ENCODE measurements at regions not wholly inside any gene's neighbourhood (a gene's known extent, or its start where the extent isn't known, plus 50 kb on each side); places are given as distances from the start of the nearest gene placed in this dataset.

DNA sequence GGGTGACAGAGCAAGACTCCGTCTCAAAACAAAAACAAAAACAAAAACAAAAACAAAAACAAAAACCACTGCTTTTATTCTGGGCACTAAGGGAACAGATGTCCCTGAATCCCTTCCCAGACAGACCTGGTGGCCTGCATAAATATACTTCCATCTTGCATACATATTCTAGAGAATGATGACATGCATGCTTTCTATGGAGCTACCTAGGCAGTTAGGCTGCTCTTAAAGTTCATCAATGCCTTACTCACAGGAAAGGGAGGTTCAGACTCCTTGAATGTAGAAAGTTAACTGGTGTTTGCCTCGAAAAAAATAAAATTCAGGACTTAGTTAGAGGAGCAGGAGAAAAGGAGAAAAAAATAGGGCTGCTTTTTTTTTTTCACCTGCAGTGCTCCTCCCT, 72.6 kb downstream of the C3orf38 start:
- Histone ChIP-seq H3K4me3 (ENCODE audit: low read depth, low read length) (no peak overlapping the region), H3K27me3 (replicated peaks) (no peaks in the 10 kb centered on the region), H3K36me3 (replicated peaks) (no peaks in the 10 kb centered on the region), H3K27ac (no peak overlapping the region)
- in situ Hi-C loops (cut with HindIII; ENCODE audit: low pct_ligation_motif_present, low sequenced_read_pairs), result no loop called here
- no peak for DNase-seq
- TF ChIP-seq, protein P1, sequence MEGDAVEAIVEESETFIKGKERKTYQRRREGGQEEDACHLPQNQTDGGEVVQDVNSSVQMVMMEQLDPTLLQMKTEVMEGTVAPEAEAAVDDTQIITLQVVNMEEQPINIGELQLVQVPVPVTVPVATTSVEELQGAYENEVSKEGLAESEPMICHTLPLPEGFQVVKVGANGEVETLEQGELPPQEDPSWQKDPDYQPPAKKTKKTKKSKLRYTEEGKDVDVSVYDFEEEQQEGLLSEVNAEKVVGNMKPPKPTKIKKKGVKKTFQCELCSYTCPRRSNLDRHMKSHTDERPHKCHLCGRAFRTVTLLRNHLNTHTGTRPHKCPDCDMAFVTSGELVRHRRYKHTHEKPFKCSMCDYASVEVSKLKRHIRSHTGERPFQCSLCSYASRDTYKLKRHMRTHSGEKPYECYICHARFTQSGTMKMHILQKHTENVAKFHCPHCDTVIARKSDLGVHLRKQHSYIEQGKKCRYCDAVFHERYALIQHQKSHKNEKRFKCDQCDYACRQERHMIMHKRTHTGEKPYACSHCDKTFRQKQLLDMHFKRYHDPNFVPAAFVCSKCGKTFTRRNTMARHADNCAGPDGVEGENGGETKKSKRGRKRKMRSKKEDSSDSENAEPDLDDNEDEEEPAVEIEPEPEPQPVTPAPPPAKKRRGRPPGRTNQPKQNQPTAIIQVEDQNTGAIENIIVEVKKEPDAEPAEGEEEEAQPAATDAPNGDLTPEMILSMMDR (IDR thresholded peaks at IDR 0.05; ENCODE audit: low read depth, low read length, missing control alignments), result no peak

DNA sequence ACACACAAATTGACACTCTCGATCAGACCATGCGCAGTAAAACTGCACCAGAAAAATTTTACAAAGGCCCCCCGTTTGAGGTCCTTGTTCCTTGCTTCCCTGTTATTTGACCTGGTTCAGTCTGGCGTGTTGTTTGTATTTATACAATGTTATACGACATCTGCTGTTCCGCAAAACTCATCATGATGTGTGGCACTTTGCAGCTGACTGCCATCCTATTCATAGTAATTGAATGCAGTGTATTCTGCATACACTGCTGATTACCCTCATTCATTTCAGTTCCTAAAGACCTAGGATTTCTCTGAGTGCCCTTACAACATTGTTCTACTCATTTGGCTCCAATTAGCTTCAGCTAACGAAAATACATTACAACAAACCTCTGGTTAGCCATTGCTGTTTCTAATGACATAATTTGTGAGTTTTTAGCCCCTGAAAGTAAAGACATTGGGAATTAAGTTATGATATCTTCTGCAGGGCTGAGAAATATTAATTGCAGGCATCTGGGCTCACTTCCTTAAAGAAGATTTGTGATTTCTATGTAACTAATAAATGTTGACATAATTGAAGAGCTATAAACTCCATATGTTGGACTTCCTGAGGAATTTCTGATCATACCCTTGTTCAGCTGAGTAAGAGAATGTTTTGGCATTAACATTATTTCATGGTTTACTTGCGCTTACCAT, 75.7 kb downstream of the C3orf38 start:
- Histone ChIP-seq H3K27me3 (replicated peaks) (no peaks in the 10 kb centered on the region), H3K27ac (no peak overlapping the region), H3K4me3 (ENCODE audit: low read depth, low read length) (no peak overlapping the region), H3K36me3 (replicated peaks) (no peaks in the 10 kb centered on the region)
- in situ Hi-C loops (cut with HindIII; ENCODE audit: low pct_ligation_motif_present, low sequenced_read_pairs), result no loop called here
- TF ChIP-seq, protein P1 (IDR thresholded peaks at IDR 0.05; ENCODE audit: low read depth, low read length, missing control alignments), result no peak
- DNase-seq, result no peak

DNA sequence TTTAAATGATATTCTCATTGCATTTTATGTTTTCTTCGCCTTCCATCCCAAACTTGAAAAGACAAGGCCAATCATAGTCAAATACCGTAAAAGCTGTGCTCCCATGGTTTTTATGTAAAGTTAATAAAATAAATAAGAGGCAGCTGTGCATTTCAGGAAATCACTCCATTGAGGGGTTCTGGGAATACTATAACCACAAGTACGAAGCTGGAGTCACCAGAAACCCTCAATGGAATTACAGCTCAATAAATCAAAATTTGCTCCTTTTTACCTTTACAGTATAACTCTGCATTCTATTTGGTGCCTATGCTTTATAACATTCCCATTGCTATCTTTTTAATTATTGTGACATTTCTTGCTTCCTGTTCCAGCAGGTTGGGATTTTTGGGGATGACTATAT, 77.2 kb downstream of the C3orf38 start:
- in situ Hi-C loops (cut with HindIII; ENCODE audit: low pct_ligation_motif_present, low sequenced_read_pairs), result no loop called here
- TF ChIP-seq, protein P1 (IDR thresholded peaks at IDR 0.05; ENCODE audit: low read depth, low read length, missing control alignments), result no peak
- no peak for DNase-seq
- H3K27ac ChIP-seq, result no peak overlapping the region
- no peaks in the 10 kb centered on the region for H3K36me3 ChIP-seq (replicated peaks)
- H3K27me3 ChIP-seq (replicated peaks), result no peaks in the 10 kb centered on the region
- H3K4me3 ChIP-seq (ENCODE audit: low read depth, low read length), result no peak overlapping the region

DNA sequence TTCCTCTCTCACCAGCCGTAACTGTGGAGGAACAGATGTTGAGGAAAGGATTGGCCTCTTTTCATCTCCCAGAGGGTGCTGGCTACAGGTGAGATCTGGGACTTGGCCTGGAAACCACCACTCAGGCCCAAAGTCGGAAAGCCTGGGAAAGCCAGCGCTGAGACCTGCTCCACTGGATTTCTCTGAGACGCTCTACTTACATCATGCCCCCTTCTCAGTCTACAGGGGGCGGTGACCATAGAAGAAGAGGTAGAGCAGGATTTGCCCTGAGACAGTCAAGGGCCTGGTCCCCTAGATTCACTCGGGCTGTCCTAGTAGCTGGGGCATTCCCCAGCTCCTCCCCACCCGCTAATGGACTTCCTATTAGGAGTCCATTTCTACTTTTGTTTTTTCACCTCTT, 80.9 kb downstream of the C3orf38 start:
- no peaks in the 10 kb centered on the region for H3K36me3 ChIP-seq (replicated peaks)
- TF ChIP-seq, protein P1 (IDR thresholded peaks at IDR 0.05; ENCODE audit: low read depth, low read length, missing control alignments), result no peak
- no peaks in the 10 kb centered on the region for H3K27me3 ChIP-seq (replicated peaks)
- no peak overlapping the region for H3K4me3 ChIP-seq (ENCODE audit: low read depth, low read length)
- no peak overlapping the region for H3K27ac ChIP-seq
- no peak for DNase-seq
- in situ Hi-C loops (cut with HindIII; ENCODE audit: low pct_ligation_motif_present, low sequenced_read_pairs), result no loop called here

DNA sequence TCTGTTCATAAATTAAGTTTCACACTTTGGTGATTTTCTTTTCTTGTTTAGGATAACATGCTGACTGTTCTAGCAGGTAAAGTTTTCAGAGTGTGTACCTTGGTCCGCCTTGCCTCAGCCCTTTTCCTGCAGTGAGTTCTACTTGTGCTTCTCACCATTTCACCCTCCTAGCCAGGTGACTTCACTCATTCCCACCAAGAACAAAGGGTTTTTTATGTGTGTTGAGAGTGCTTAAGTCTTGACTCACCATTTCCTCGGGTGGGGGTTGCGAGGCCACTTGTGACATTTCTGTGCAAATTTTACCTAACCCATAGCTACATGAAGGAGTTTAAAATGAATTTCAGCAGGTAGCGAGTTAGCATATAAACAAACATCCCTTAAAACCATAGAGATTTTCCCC, 81.4 kb downstream of the C3orf38 start:
- TF ChIP-seq, protein P1 (IDR thresholded peaks at IDR 0.05; ENCODE audit: low read depth, low read length, missing control alignments), result no peak
- in situ Hi-C loops (cut with HindIII; ENCODE audit: low pct_ligation_motif_present, low sequenced_read_pairs), result no loop called here
- Histone ChIP-seq H3K36me3 (replicated peaks) (no peaks in the 10 kb centered on the region), H3K27me3 (replicated peaks) (no peaks in the 10 kb centered on the region), H3K27ac (no peak overlapping the region), H3K4me3 (ENCODE audit: low read depth, low read length) (no peak overlapping the region)
- no peak for DNase-seq

DNA sequence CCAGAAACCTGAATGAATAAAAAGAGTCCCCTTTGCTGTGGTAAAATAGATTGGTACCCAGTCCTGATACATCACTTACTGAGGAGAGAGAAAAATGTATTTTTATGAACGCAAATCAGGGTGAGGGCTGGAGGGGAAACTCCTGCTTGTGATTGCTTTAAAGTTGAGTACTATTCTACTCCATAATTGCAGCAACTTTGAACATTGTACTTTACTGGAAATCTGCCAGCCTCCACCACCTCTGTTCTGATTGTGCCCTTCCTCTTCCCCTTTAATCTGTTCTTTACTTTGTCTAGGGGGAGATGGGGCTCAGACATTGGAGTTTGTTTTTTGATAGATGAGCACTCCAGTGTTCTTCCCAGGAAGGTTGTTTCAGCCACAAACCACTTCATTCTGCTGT, 81.9 kb downstream of the C3orf38 start:
- Histone ChIP-seq H3K36me3 (replicated peaks) (no peaks in the 10 kb centered on the region), H3K4me3 (ENCODE audit: low read depth, low read length) (no peak overlapping the region), H3K27ac (no peak overlapping the region), H3K27me3 (replicated peaks) (no peaks in the 10 kb centered on the region)
- TF ChIP-seq, protein P1 (IDR thresholded peaks at IDR 0.05; ENCODE audit: low read depth, low read length, missing control alignments), result no peak
- no peak for DNase-seq
- in situ Hi-C loops (cut with HindIII; ENCODE audit: low pct_ligation_motif_present, low sequenced_read_pairs), result no loop called here

All from brain microvascular endothelial cell (primary cell).